ENCODE measurements at regions not wholly inside any gene's neighbourhood (a gene's known extent, or its start where the extent isn't known, plus 50 kb on each side); places are given as distances from the start of the nearest gene placed in this dataset.

DNA sequence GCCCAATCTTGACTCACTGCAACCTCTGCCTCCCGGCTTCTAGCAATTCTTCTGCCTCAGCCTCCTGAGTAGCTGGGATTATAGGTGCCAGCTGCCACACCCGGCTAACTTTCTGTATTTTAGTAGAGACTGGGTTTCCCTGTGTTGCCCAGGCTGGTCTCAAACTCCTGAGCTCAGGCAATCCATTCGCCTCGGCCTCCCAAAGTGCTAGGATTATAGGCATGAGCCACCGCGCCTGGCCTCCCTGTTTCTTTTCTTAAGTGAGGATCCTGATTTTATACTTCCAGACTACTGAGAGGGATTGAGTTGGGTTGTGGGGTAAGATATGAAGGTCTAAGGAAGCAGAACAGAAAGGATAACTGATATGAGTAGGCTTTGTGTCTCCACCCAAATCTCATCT is 106.8 kb downstream of the CNTN3 start:
- no peak for DNase-seq (ENCODE audit: low spot score)

DNA sequence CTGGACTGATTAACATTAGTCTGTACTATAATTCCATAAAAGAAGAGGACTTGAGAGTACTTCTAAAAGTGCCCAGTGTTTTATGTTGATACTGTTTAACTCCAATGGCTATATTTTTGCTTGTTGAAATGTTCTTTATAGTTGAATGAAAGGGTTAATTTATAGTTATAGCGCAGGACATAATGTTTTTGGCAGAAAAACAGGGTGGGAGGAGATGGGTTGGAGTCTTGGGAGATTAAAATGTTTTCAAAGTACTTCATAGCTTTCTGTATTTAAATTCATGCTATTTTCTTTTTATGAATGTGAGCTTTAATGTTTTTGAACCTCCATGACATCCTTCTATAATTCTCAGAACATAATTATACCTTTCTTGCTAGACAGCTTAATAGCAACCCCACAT is 108.2 kb downstream of the CNTN3 start:
- no peak for DNase-seq (ENCODE audit: low spot score)

DNA sequence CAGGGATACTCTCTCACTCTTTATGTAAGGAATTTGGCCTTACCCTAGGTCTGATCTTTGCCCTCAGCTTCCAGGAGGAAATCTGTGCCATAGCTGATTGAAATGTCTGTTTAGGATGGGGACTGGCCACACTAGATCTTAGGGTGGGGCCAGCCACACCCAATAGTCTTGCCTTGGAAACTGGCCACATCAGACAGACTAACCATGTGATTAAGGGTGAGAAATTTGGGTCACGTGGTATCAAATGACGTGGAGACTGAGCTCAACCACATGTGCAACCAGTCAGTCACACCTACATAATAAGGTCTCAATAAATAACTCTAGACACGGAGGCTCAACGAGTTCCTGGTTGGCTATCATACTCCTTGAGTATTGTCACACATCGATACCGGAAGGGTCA is 113.5 kb downstream of the CNTN3 start:
- peak; percentile 2 for DNase-seq (ENCODE audit: low spot score)

DNA sequence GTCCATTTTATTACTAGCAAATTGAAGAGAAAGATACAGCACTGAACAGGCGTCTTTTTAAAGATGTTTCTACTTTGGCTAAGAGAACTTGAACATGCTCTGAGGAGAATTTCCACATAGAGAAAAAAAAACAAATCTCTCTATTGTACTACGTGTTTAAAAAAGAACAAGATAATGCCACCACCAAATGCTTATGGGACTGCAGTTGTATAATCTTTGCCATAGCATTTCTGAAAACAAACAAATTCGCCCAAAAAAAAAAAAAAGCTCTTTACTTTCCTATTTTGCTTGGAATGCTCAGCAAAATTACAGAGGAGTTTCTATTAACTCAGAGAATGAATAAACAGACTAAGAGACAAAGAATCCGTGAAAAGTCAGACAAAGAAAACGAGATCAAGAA is 114.2 kb downstream of the CNTN3 start:
- no peak for DNase-seq (ENCODE audit: low spot score)

DNA sequence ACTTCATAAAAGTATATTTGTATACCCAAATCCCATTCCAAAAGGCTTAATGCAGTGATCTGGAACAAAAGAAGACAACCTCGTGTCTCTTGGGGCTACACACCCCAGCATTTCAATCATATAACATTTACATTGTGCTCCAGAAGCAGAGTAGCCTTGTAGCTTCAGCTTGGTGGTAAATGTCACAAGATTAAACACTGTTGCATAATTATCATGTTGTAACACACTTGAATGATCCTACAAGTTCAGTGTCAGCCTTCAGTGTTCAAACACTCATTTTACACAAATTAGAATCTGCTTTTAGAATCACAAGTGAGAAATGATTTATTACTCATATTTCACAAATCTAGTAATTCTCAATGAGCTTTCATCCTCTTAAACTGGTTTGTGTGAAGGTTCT is 122.6 kb downstream of the CNTN3 start:
- no peak for DNase-seq (ENCODE audit: low spot score)

DNA sequence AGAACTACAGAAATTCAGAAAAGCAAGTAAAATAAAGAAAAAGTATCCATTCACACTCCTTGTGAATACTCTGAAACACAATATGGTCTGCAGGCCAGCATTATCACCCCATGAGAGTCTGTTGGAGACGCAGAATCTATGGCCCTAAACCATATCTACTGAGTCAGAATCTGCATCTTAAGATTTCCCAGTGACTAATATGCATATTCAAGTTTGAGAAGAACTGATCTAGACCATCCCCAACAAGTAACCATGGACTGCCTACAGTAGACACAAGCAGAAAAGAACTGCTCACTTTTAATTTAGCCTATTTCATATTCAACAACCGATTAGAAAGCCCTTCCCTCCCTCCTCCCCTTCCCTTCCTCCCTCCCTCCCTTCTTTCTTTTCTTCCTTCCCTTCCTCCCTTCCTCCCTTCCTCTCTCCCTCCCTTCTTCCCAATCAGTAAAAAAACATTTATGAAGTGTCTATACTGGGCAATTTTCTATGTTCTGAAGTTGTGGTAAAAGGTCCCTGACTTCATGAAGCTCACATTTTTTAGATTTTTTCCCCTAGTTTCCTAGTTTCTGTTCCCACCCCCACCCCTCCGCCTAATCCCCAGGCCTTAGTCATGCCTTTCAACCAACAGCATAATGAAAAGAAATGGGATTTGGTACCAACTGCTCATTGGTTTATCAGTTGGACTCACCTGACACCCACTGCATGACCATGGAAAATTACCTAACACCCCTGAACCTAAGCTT is 125.2 kb downstream of the CNTN3 start:
- no peak for DNase-seq (ENCODE audit: low spot score)

DNA sequence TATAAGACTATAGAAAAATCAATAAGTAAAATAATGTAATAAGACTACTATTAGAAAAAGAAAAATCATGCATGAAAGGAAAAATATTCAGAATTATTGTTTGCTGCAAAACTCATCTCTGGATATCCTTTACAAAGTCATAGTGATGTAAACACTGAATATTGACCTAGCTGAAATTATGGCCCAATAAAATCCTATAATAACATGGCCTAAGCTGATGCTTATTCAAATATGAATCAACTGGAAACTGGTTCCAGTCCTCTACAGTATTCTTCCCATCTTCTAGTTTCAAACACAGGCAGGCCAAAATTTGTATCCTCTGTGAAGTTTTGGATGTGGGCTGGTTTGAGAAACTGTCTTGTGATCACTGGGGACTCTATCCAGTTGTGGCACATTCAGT is 134.5 kb downstream of the CNTN3 start:
- DNase-seq (ENCODE audit: low spot score) = no peak

DNA sequence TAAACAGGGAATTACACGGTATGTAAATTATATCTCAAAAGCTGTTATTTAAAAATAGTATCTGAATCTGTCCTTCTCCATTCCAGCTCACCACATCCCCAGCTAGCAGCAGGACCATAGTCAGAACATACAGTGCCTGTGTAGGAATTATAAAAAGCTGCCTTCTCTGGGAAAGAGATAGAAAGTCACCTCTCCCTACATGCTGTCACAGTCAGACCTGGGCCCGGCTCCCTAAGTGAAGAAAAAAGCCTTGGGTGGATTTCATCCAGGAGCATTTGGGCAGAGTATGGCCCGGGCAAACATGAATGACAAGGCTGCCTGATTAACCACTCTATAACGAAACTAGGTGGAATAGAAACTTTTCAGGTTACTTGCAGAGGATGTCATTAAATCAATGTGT is 144.1 kb downstream of the CNTN3 start:
- no peak for DNase-seq (ENCODE audit: low spot score)

DNA sequence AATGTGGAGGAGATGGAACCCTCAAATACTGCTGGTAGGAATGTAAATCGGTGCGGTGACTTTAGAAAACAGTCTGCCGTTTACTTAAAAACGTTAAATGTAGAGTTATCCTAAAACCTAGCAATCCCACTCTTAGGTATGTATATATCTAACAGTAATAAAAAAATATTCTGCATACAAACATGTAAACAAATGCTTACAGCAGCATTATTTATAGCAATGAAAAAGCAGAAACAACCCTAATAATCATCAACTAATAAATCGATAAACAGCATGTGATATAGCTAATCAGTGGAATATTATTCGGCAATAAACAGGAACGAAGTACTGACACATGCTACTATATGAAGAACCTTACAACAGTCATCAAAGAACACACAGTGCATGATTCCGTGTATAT is 144.7 kb downstream of the CNTN3 start:
- no peak for DNase-seq (ENCODE audit: low spot score)

DNA sequence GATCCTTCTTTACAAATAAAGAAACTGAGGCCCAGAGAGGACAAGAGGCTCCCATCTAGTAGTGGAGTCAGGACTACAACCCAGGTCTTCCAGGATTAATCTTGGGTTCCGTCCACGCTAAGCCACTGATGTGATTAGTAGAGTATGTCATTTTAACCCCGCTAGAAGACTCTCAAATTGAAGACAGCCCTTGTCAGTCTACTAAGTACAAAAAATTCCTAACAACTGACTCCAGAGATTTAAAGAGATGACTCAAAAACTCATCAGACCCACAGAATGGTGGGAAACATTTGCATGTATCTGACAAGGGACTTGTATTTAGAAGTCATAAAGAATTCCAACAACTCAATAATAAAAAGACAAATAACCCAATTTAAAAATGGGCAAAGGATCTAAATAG is 145.3 kb downstream of the CNTN3 start:
- no peak for DNase-seq (ENCODE audit: low spot score)

DNA sequence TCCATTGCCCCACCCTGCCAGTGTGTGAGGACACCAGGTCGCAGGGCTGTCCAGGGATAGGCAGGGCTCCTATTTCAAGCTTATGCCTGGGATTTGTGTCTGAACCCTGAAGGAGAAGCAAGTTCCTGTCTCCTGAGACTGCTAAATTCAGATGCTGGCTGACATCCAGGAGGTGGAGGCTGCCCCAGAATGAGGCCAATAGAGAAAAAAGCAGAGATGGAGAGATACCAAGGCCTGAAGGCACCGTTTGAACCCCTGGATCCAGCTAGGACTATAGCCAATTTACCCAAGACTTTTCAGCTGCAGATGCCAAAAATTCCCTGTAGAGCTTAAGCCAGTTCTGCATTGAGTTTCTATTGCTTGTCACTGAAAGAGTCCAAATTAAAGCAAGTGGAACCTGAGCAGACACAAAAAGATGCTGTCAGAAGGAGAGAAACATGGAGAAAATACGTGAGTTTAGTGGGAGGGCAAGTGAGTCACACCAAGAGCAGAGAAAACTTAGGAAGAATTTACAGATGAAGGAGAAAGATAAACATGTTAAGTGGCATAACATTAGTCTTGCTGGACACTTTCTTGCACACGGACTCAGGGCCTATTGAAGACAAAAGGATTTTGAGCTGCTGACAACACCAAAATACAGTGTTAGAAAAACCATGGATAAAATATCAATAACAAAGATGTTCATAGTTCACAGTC is 148.6 kb downstream of the CNTN3 start:
- DNase-seq (ENCODE audit: low spot score) = no peak

DNA sequence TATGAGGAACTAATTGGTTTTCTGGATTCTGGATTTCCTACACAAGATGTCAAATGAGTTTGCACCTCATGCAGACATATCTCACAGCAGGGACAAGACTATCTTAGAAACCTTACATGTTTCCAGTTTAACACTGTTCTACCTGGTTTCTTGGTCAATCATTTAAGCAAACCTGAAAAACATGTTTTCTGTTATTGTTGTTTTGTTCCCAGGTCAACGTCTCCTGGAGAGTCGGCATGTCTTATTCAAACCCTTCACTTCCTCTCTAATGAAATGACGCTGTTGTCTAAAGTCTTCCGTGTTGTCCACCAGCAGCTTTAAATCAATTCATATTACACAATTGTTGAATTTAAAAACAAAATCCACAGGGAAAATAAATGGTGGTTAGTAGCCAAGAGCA is 150.9 kb downstream of the CNTN3 start:
- DNase-seq (ENCODE audit: low spot score) = no peak

DNA sequence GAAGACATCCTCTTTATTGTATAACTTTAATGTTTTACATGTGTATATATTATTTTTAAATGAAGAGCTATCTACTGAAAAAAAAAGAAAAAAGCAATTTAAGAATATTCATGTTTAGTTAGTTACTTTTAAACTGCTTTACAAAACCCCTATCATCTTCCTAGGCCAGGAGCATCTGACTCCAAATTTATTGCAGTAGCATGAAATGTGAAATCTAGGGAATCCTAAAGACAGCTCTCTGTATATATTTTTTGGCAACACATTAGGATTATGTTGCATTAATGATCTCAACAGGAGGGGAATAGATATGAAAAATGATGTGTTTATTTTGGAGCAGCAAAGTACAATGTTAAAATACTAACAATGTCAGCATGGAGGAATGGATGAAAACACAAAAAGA is 158.3 kb downstream of the CNTN3 start:
- no peak for DNase-seq (ENCODE audit: low spot score)

DNA sequence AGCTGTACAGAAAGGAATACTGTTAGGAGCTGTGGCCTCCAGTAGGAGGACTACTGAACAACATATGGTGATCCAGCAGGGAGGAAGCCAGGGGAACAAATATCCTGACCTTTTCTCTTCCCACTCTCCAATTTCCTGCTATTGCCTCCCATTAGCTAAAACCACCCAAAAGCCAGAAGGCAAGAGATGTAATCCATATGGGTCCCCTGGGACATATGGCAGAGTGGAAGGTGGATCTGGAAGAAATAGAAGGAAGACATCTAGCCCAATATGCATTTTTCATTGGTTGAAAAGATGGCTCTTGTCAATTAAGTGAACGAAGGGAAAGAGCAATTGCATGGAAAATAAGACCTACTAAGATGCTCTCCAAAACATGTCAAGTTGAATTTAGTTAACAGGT is 167.2 kb downstream of the CNTN3 start:
- DNase-seq (ENCODE audit: low spot score) = no peak

DNA sequence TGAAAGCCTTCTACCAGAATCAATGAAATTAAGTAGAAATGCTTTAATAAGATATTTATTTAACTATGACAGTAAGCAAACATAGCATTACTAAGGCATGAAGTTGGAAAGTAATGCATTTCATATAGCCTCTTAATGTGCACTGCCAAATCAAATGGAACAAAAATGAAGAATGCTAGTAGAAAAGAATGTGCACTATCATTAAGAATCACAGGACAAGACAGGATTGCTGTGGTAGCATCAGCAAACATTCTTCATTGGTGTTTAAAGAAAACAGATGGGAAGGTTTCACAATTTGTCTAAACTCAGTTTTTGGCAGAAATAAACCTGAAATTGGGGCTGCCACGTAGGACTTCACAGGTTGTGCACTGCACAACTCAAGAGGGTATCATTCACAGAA is 168.9 kb downstream of the CNTN3 start:
- no peak for DNase-seq (ENCODE audit: low spot score)

DNA sequence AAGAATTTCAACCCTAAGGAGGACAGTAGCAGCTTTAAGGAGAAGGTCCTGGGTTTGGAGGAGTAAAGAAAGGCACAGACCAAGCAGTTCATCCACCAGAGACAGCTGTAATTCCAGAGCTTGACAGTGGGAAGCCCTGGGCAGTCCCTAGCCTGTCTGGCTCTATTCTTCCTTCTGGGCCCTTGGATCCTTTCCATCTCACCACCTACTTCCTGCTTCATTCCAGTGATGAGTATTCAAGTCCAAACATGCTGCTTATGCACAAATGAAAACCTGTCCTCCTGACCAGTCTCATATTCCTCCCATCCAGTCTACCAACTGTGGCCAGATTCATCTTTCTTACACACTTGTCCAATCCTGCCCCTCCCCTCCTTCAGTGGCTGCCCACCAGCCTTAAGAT is 171.4 kb downstream of the CNTN3 start:
- no peak for DNase-seq (ENCODE audit: low spot score)

DNA sequence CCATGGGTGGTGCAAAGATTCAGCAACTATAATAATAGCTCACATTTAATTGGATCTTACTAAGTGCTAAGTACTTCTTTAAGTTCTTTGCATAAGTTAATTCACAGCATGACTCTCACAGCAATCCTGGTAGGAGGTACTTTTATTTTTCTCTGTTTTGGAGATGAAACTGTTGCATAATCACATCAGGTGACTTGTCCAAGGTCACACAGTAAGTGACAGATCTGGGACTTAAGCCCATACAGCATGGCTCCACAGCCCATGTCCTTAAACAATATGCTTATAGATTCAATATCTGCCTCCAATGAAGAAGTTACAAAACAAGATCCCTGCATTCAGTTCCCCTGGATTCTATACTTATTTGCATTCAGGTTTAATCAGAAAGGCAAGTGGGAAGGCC is 171.8 kb downstream of the CNTN3 start:
- DNase-seq (ENCODE audit: low spot score) = no peak

DNA sequence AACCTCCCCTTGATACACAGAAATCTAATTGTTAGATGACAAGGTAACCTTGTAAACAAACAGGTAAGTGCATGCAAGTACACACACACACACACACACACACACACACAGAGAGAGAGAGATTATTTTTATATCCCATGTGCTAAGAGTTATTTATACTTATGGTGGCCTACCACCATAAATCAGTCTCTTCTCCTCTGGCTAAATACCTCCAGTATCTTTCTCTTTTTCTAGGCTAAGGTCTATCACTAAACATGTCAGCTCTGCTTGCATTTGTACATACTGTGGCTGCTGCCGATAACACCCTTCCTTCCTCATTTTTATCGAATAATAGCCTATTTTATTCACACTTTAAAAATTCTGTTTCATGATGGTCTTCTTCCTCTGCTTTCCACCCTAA is 172.4 kb downstream of the CNTN3 start:
- no peak for DNase-seq (ENCODE audit: low spot score)

DNA sequence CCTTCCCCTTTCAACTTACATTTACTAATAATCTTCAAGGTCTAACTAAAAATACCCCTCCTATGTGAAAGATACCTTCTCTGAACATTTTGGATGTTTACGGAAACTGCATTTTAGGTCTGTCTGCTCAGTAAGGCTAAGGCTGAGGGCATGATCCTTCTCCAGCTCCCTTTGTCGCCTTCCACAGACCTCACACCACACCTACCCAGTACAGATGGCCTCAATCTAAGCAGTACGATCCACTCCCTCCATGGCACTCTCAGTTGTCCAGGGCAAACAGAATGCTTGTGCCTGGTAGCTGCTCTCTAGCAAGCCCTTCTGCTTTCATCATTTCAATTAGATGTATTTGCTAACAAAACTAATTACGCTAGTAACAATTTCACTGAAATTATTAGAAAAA is 178.3 kb downstream of the CNTN3 start:
- no peak for DNase-seq (ENCODE audit: low spot score)

DNA sequence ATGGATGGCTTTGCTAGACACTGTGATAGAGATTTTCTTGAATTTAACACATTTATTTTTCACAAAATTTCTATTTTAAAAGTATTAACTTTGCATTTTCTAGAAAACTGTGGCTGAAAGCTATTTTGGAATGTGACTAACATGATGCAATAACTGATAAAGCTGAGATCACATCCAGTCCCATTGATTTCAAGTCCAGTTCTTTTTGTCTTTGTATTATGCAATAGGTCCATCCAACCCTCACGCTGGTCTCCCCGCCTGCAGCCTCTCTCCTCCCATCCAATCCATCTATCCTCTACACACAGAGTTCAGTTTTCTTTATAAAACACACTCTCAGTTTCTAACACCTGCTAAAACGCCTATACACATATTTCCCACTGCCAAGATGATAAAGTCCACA is 178.8 kb downstream of the CNTN3 start:
- no peak for DNase-seq (ENCODE audit: low spot score)

DNA sequence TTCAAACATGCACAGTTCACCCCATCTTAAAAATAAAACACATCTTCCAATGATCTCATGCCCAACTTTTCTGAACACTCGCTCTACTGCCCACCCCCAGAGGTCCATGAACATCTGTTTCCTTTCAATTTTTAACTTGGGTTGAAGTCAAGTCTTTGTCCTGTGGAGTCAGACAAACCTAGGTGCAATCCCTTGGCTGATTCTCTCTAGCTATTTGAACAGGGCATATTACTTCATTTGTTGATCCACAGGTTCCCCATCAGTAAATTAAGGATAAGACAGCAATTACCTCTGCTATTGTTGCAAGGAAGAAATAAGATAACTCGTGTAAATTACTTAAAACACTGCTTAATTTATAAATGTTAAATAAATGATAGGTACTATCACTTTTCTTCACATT is 180.1 kb downstream of the CNTN3 start:
- DNase-seq (ENCODE audit: low spot score) = no peak

DNA sequence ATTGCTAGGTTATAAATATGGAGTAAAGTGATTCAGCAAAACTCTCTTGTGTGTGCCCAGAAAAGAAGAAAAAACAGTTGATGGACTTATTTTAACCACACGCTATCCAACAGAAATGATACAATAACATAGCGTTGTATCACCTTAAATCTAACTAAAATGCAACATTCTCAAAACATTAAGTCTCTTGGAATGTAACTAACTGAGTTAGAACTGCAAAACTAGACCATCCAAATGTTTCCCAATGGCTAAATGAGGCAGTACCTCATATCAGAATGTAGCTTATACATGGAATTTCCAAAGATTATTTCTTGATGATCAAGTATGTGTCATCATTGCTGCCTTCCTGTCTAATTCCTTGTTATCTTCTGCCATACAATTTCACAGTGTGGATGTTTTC is 187.9 kb downstream of the CNTN3 start:
- no peak for DNase-seq (ENCODE audit: low spot score)

DNA sequence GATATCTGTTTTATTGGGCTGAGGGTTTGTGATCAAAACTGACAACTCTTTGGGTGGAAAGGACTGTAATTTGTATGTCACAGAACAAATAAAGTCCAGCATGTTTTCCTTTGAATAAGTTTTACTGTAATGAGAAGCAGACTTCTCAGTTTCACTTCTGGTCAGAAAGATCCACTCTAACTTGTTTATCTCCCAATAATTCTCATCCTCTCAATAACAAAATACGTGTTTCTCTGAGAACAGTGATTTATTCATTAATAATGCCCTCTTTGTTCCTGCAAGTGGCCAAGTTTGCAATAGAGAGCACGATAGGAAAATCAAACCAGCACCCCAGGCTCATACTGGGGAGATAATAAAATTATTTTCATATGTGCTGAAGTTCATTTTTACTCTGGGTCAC is 190.6 kb downstream of the CNTN3 start:
- no peak for DNase-seq (ENCODE audit: low spot score)

DNA sequence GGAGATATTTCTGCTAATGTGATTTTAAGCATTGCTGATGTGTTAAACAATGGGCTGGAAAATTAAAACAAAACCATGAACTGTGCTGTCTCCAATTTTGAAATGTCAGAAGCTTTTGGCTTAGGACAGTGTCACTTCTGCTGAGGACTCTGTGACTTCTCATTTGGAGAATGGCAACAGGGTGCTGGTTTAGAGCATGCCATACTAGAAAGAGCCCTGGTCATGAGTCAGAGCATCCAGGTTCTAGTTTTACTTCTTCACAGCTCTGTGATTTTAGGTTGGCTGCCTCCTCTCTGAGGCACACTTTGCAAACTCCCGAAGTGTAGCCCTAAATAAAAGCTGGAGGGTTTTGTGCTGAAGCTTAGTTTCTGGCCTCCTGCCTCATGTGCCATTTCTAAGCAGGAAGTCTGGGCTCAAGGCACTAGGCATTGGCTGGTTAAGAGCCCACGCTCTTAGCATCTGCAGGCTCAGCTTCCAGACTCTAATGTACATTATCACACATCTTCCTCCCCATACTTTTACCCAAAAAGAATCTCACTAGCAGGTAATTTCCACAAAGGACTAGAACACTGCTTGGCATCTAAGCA is 193.8 kb downstream of the CNTN3 start:
- no peak for DNase-seq (ENCODE audit: low spot score)
